GM18511 (cell line): ENCODE measurements at regions not wholly inside any gene's neighbourhood (a gene's known extent, or its start where the extent isn't known, plus 50 kb on each side); places are given as distances from the start of the nearest gene placed in this dataset.
A peak's percentile ranks its signal among the peaks of the same experiment; 100 is the strongest.
"Not testable (repeated sequence)": the region's sequence is repeated elsewhere in the genome, so short reads cannot be mapped to it uniquely, and the experiment has no call there.

Experiments
- ATAC-seq: cut with Tn5 transposase; IDR thresholded peaks from one replicate; pipeline ENCODE4 v1.9.1; 2021; ENCODE audit warnings: mild to moderate bottlenecking, moderate library complexity; ENCODE audit not compliant: unreplicated experiment

DNA sequence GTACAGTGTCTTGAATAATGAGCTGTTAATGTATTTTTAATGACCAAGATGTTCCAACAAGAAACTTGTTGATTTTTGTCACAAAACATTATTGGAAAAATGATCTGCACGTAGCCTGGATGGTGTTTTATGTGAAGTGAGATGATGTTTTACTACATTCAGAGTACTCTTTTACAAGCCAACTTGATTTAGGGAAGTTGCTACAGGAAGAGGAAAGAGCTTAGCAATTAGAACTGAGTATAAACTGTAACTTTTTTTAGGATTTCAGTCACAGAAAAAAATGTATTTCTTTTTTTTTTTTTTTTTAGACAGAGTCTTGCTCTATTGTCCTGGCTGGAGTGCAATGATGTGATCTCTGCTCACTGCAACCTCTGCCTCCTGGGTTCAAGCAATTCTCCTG, 113.6 kb upstream of the ADRA1B start:
- no peak for ATAC-seq

DNA sequence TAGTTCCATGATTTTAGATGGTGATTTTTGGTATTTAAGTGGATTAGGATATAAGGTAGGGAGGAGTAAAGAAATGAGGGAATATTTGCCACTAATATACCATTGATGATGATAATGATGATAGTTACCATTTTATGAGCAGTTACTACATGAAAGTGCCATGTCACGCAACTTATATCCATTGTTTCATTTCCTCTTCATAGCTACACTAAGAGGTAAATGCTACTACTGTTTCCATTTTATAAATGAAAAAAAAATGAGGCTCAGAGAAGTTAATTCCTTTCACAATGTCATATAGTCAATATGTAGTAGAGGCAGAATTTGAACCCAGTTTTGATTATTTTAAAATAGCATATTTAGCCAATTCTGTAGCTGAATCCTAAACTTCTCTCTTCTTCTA, 112.2 kb upstream of the ADRA1B start:
- ATAC-seq = no peak

DNA sequence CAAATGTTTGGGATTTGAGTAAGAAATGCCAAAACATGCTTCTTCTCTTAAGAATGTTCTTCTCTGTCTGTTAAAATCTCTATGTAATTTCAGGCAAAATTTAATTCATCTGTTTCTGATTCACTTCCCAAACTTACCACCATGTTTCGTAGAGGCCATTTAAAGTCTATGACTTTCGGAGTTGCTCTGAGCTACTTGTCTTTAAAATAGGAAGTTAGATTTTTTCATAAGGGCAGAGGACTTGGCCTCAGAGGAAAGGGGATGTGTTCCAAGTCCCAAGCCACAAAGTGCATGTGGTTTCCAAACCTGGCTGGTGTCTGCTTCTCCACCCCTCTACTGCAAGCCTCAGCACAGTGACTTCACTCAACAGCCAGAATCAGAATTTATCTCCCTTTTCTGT, 111.3 kb upstream of the ADRA1B start:
- ATAC-seq = no peak

DNA sequence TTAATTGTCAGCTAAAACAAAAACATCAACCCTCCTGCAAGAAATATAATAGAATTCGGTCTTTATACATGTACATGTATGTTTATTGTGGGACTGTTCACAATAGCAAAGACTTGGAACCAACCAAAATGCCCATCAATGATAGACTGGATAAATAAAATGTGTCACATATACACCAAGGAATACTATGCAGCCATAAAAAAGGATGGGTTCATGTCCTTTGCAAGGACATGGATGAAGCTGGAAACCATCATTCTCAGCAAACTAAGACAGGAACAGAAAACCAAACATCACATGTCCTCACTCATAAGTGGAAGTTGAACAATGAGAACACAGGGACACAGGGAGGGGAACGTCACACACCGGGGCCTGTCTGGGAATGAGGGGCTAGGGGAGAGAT, 109.1 kb upstream of the ADRA1B start:
- not testable (repeated sequence) for ATAC-seq

DNA sequence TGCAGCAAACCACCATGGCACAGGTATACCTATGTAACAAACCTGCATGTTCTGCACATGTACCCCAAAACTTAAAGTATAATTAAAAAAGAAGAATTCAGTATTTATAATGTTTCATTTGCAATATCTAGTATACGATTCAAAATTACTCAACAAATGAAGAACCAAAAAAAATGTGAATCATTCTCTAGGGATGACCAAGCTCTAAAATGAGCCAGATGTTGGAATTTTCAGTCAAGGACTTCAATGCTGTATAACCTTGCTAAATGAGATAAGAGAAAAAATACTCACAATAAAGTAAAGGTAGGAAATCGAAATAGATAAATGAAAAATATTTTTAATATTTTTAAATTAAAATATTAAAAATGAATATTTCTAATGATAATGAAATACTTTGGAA, 108.7 kb upstream of the ADRA1B start:
- no peak for ATAC-seq

DNA sequence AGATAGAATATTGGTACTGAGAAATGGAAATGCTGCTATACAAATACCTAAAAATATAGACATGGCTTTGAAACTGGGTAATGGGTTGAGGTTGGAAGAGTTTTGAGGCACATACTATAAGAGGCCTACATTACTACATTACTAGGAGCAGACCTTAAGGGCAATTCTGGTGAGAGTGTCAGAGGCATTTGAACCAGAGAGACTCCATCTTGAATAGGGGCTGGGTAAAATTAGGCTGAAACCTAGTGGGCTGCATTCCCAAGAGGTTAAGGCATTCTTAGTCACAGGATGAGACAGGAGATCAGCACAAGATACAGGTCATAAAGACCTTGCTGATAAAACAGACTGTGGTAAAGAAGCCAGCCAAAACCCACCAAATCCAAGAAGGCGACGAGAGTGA, 104.6 kb upstream of the ADRA1B start:
- no peak for ATAC-seq

DNA sequence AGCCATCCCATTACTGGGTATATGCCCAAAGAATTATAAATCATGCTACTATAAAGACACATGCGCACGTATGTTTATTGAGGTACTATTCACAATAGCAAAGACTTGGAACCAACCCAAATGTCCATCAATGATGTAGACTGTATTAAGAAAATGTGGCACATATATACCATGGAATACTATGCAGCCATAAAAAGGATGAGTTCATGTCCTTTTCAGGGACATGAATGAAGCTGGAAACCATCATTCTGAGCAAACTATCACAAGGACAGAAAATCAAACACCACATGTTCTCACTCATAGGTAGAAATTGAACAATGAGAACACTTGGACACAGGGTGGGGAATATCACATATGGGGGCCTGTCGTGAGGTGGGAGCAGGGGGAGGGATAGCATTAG, 103.5 kb upstream of the ADRA1B start:
- ATAC-seq = not testable (repeated sequence)

DNA sequence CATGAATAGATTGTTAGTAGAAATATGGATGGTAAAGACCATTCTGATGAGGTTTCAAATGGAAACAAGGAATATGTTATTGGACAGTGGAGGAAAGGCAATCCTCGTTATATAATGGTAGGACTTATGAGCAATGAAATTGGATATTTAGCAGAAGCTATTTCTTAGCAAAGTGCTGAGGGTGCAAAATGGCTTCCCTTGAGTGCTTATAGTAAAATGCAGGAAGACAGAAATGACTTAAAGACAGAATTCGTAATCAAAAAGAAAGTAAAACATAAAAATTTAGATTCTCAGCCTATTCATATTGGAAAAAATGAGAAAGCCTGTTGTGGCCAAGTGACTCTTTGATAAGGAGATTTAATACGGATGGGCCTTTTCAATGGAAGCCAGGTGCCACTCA, 102.1 kb upstream of the ADRA1B start:
- no peak for ATAC-seq

DNA sequence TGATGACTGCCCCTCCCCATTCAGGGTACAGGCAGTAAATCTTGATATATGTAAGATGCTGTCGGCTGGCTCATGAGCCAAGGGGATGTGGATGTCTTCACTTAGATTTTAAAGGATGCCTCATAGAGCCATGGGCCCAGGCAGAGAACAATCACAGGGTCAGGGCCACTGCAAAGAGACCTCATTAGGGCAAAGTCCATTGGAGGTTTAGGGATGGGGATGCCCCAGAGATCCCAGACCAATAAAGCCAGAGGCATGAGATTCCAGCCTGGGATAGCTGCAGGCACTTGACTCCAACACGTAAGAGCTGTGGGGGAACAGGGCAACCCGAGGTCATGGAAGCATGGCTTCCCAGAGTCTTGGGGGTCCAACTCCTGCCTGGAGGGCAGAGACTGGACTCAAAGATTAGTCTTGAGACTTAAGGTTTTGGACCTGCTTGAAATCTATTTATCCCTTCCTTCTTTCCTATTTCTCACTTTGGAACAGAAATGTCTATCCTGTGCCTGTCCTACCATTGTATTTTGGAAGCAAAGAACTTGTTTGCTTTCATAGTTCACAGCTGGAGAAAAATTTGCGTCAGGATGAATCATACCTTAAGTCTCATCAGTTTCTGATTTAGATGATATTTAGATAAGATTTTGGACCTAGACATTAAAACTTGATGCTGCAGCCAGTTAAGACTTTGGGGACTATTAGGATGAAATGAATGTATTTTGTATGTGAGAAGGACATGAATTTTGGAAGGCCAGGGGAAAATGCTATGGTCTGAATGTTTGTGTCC, 101.3 kb upstream of the ADRA1B start:
- ATAC-seq = no peak

DNA sequence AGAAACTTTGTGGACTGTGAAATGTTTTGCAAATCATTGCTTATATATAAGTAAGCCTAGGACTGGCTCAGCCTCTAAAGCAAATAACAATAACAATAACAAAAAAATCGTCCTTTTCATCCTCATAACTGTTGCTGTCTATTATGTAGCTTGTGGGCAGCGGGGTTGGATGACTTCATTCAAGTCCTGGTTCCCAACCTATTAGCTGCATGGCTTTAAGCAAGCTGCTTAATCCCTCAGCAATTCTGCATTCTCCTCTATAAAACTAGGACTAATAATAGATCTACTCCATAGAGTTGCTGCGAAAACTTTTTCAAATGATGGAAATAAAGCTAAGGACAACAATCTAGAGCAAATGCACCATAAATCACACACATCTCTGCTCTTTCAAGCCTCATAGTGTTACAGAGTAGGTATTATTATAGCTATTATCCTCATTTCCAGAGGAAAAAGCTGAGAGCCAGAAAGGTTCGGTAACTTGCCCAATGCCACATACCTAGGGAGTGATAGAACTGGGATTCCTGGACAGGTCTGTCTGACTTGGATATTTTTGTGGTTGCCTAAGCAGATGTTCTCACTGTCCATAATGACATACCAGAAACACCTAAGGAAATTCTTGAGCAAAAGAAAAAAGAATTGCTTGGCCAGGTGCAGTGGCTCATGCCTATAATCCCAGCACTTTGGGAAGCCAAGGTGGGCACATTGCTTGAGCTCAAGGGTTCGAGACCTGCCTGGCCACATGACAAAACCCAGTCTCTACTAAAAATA, 98.8 kb upstream of the ADRA1B start:
- ATAC-seq = no peak

DNA sequence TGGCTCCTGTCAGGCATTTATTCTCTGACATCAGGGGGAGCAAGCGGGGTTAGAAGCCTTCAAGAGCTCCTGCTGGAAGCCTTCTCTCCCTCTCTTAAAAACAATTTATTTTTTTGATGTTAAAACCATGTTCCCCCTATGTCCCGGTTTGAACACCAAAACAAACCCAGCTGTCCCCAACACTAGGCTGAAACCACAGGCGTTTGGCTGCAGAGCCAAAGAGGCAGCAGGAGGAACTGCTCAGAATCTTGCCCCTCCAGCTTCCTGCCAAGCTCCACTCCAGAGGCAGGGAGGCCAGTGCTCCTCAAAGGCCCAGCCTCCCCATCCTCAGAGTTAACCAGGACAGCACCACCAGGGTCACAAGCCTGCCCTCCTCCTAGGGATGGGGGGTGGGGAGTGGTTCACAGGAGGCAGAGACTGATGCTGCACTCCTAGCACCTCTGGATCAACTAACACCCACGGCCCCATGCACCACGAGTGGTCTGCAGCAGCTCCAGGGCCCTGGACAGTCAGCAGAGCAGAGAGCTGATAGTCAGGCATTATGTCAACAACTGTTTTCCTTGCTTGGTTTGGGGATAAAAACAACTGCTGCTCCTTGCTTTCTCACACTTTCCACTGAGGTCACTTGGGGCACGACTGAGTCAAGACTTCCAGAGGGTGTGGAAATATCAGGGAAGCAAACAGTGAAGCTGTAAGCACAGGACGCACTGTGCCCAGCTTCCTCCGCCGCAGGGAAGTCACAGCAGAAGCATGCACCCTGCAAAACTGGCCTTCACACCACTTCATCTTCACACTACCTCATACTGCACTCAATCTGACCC, 96.5 kb upstream of the ADRA1B start:
- no peak for ATAC-seq

DNA sequence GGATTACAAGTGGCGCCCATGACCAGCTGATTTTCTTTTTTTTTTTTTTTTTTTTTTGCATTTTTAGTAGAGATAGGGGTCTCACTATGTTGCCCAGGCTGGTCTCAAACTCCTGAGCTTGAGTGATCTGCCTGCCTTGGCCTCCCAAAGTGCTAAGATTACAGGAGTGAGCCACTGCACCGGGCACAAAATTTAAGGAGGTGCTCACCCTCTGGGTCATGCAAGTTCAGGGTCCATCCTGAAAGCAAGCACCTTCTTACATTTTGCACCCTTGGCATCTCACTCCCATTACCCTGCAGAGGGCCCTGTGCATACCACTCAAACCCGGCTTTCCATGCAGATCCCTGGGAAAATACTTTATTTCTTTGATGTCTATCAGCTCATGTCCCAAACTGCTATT, 95.6 kb upstream of the ADRA1B start:
- no peak for ATAC-seq

DNA sequence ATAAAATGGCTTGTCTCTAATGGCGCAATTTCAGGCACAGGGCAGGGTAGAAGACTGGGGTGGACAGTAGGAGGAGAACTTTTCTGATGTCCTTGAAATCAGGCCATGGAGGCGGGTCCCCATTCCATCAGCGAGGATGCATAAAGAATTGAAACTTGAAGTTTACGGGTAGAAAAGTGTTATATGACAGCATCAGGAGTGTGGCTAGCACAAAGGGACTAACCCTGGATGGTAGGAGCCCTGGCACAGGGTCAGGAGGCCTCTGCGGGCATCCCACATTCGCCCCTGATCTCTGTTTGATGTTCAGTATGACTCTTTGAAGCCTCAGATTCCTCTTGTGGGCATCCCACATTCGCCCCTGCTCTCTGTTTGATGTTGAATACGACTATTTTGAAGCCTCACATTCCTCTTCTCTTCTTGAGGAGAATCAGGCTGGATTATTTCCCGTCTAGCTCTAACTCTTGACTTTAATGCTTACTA, 94.8 kb upstream of the ADRA1B start:
- no peak for ATAC-seq

DNA sequence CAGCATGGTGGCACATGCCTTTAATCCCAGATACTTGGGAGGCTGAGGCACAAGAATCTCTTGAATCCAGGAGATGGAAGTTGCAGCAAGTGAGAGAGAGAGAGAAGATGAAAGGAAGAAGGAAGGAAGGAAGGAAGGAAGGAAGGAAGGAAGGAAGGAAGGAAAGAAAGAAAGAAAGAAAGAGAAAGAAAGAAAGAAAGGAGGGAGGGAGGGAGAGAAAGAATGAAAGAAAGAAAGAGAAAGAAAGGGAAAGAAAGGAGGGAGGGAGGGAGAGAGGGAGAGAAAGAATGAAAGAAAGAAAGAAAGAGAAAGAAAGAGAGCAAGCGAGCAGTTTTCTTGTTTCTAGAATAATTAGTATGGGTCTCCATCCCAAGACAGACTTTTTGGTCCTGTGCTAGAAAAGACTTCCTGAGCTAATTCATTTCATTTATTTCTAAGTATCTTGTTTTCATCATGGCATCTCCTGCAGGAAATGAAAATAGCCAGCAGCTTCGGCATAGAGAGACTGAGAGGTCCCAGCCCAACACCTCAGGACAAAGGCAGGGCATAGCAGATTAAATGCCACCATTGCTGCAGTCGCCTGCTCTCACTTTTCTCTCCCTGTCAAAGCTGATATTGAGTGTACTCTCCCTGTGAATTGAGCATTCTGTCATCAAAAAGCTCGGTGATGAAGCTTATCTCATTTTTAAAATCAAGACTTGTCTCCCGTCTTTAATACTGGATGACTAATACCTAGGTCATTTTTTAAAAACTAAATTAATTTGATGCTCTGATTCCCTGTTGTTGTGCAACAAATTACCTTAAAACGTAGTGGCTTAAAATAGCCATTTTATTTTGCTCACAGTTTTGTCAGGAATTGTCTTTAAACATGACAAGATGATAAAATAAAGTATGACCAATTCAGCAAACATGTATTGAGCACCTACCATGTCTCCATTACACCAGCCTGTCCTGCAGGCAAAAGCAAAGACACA, 91.8 kb upstream of the ADRA1B start:
- ATAC-seq = no peak

DNA sequence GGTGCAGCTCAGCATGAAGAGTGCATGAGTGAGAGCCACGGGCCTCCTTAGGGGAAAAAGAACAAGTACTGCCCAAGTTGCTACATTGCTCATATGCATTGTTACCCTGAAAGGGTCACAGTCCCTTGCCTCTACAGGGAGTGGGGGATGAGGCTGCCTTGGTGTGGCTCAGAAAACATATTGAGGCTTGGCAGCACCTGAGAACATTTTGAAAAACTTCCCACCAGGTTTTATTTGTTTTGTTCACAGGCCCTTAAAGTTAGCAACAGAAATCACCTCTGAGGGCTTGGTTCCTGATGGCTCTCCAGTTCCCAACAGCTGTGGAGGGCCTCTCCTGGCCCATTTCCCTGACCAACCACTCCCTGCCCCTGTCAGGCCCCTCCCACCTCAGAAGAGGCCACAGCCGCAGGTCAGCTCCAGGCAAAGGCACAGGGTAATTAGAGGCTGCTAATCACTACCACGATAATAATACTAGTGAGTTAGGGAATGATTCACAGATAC, 90.7 kb upstream of the ADRA1B start:
- no peak for ATAC-seq

DNA sequence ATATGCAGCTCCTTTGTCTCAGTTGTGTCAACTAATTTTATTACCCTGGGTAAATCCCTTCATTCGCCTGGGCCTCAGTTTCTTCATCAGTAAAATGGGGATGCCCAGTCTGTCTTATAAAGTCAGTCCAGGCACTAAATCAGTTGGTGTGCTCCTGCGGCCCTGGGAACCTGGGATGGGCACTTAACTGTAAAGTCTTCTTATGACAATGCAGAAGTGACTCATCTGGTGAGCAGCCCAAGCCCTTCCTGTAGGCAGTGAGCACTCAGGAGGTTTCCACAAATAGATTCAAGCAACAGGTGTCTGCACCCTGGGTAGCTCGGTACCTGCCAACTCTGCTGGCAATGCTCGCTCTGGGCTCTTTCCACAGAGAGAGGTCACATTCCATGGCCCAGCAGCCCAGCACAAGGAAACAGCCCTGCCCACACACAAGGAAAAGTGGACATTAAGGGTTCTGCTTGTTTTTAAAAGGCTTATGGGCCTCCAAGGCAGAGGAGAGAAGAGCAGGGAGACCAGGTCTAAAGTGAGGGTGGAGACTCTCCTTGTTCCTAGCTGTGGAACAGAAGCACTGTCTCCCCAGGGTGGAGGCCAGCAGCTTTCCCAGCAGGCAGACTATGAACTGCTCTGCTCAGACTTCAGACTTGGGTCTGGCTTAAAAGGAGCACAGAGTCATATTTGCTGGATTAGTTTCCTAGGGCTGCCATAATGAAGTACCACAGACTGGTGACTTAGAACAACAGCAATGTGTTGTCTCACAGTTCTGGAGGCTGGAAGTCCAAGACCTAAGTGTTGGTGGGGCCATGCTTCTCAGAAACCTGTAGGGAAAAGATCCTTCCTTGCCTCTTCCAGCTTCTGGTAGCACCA, 89.7 kb upstream of the ADRA1B start:
- peak; percentile 97 for ATAC-seq

DNA sequence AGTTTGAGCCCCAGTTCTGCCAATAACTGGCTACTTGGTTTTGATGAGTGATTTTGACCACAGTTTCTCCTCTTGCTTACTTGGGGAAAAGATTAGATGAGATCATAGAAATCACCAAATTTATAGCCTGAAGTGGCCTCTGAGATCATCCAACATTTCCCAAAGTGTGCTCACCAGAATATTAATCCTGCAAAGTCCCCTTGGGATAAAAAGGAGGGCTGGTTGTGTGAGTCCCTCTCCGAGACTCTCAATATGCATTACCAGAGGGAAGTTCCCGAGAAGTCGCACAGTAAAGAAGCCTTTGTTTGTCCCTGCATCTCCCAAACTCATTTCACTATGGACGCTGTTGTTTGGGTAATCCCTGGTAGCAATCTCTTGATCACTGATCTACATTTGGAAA, 88.4 kb upstream of the ADRA1B start:
- ATAC-seq = no peak

DNA sequence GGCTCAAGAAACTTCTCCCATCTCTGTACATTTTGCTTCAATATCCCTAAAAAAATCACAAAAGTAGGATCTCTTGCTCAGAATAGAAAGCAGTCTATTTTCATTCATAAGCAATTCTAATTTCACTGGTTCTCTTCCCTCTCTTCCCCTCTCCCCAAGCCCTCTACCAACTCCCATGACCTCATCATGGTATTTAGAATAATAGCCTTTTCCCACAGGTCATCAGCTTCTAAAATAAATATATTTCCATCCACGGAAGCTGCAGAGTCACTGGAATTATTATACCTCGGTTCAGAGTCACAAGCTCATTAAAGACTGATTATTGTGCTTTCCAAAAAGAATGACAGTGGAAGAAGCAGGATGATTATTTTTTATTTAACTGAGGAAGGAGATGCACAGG, 84.2 kb upstream of the ADRA1B start:
- ATAC-seq = no peak

DNA sequence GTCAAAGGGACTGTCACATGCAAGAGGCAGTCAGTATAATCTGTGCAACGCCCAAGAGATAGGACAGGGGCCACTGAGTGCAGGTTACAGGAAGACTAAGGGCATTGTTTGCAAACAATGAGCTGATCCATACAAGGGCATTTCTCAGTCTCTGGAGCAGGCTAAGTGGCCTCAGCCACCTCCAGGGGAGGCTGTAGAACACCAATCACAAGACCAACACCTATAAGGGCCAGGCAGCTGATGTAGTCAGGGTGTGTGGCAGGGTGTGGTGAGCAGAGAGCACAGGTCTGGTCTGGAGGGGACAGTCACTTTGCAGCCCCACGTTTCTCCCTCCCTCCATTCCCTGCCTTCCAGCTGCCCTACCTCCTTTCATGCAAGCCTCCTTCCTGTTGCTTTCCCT, 83.2 kb upstream of the ADRA1B start:
- ATAC-seq = no peak
